ENCODE measurements at regions not wholly inside any gene's neighbourhood (a gene's known extent, or its start where the extent isn't known, plus 50 kb on each side); places are given as distances from the start of the nearest gene placed in this dataset.

GRCh38 chr9:88041447-88041846 is 67.1 kb upstream of the CDK20 start:
- TF ChIP-seq POLR2A (IDR thresholded peaks at IDR 0.05) (no peak), POLR2AphosphoS5 (IDR thresholded peaks at IDR 0.05) (no peak)
- TF ChIP-seq, protein P1, sequence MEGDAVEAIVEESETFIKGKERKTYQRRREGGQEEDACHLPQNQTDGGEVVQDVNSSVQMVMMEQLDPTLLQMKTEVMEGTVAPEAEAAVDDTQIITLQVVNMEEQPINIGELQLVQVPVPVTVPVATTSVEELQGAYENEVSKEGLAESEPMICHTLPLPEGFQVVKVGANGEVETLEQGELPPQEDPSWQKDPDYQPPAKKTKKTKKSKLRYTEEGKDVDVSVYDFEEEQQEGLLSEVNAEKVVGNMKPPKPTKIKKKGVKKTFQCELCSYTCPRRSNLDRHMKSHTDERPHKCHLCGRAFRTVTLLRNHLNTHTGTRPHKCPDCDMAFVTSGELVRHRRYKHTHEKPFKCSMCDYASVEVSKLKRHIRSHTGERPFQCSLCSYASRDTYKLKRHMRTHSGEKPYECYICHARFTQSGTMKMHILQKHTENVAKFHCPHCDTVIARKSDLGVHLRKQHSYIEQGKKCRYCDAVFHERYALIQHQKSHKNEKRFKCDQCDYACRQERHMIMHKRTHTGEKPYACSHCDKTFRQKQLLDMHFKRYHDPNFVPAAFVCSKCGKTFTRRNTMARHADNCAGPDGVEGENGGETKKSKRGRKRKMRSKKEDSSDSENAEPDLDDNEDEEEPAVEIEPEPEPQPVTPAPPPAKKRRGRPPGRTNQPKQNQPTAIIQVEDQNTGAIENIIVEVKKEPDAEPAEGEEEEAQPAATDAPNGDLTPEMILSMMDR (IDR thresholded peaks at IDR 0.05) = peak in 2 of 4 experiments; percentile 20 to 23
- intact Hi-C loops (cut with DNase I) = loop anchor here (10.0 kb wide), 1 partner anchor 357 kb away; no protein-coding TSS in a partner anchor
- Histone ChIP-seq H3K9me3 (no peaks in the 10 kb centered on the region), H3K27me3 (replicated peaks; ENCODE audit: insufficient read depth) (no peaks in the 10 kb centered on the region), H3K27ac (no peak overlapping the region), H3K36me3 (no peaks in the 10 kb centered on the region), H3K4me1 (replicated peaks) (no peaks in the 10 kb centered on the region), H3K4me3 (no peak overlapping the region)
- 88% methylated on average over 1 of the region's 1 CpG for WGBS
- no peak for DNase-seq (ENCODE audit: low spot score)

DNA sequence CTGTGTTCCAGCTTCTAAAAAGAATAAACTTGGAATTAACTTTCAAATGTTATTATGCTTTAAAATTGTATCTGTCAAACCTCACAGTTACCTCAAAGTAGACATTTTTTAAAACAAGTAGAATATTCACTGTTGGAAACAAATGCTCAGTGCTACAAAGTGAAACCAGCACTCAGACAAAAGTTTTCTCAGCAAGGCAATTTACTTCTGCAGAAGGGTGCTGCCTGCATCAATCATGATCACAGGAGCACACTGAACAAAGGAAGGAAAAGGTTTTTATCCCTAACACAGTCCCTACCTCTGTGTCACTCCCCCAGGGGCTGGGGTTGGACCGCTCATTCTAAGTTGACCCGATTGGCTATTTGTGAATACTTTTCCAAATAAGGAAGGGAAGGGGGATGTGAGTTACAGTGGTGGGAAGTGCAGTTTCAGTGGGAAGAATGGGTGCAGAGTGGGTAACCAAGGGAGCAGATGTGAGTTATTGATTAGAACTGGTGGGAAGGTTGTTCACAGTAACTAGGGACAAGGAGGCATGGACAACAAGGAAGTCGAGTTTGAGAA is 63.0 kb upstream of the CDK20 start:
- 91% methylated on average over 3 of the region's 3 CpGs for WGBS
- intact Hi-C loops (cut with DNase I) = no loop called here
- Histone ChIP-seq H3K4me3 (no peak overlapping the region), H3K9me3 (no peaks in the 10 kb centered on the region), H3K36me3 (no peaks in the 10 kb centered on the region), H3K4me1 (replicated peaks) (no peaks in the 10 kb centered on the region), H3K27ac (no peak overlapping the region), H3K27me3 (replicated peaks; ENCODE audit: insufficient read depth) (no peaks in the 10 kb centered on the region)
- no peak for DNase-seq (ENCODE audit: low spot score)
- TF ChIP-seq, protein P1 (IDR thresholded peaks at IDR 0.05) = no peak
- no peak for TF ChIP-seq POLR2AphosphoS5 (IDR thresholded peaks at IDR 0.05)
- TF ChIP-seq POLR2A (IDR thresholded peaks at IDR 0.05) = no peak

DNA sequence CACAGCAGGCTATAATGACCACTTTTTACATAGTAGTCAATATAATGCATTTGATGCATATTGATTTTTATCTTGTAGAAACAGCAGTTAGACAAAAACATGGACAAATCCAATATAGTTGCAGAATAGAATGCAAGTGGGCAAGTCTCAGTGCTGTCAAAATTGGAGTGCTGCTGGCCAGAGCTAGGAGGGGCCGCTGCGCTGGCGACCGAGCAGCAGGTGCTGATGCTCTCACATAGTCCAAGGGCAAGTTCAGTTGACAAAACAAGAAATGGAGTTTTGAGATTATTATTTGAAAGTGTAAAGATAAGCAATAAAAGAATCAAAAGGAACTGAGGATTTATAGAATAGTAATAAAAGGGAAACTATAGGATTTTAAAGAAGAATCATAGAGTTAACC is 60.6 kb upstream of the CDK20 start:
- H3K27ac ChIP-seq = no peak overlapping the region
- intact Hi-C loops (cut with DNase I) = no loop called here
- no peaks in the 10 kb centered on the region for H3K9me3 ChIP-seq
- no peaks in the 10 kb centered on the region for H3K4me1 ChIP-seq (replicated peaks)
- H3K36me3 ChIP-seq = no peaks in the 10 kb centered on the region
- 91% methylated on average over 4 of the region's 4 CpGs for WGBS
- DNase-seq (ENCODE audit: low spot score) = no peak
- TF ChIP-seq, protein P1 (IDR thresholded peaks at IDR 0.05) = no peak
- no peak for TF ChIP-seq POLR2AphosphoS5 (IDR thresholded peaks at IDR 0.05)
- no peak for TF ChIP-seq POLR2A (IDR thresholded peaks at IDR 0.05)
- no peak overlapping the region for H3K4me3 ChIP-seq
- H3K27me3 ChIP-seq (replicated peaks; ENCODE audit: insufficient read depth) = no peaks in the 10 kb centered on the region

GRCh38 chr9:88033359-88033702 is 59.0 kb upstream of the CDK20 start:
- 66% methylated on average over 3 of the region's 3 CpGs for WGBS
- intact Hi-C loops (cut with DNase I) = no loop called here
- H3K9me3 ChIP-seq = no peaks in the 10 kb centered on the region

GRCh38 chr9:88028338-88028737 is 54.0 kb upstream of the CDK20 start:
- Histone ChIP-seq H3K36me3 (no peaks in the 10 kb centered on the region), H3K4me1 (replicated peaks) (no peaks in the 10 kb centered on the region), H3K4me3 (no peak overlapping the region), H3K9me3 (no peaks in the 10 kb centered on the region), H3K27ac (no peak overlapping the region), H3K27me3 (replicated peaks; ENCODE audit: insufficient read depth) (no peaks in the 10 kb centered on the region)
- 91% methylated on average over 2 of the region's 2 CpGs for WGBS
- intact Hi-C loops (cut with DNase I) = no loop called here
- TF ChIP-seq POLR2AphosphoS5 (IDR thresholded peaks at IDR 0.05) (no peak), POLR2A (IDR thresholded peaks at IDR 0.05) (no peak)
- TF ChIP-seq, protein P1 (IDR thresholded peaks at IDR 0.05) = no peak
- DNase-seq (ENCODE audit: low spot score) = no peak

More at GRCh38 chr9:88033359-88033702, 59.0 kb upstream of the CDK20 start:
- Histone ChIP-seq H3K4me3 (no peak overlapping the region), H3K27me3 (replicated peaks; ENCODE audit: insufficient read depth) (no peaks in the 10 kb centered on the region), H3K27ac (no peak overlapping the region), H3K4me1 (replicated peaks) (no peaks in the 10 kb centered on the region), H3K36me3 (no peaks in the 10 kb centered on the region)
- DNase-seq (ENCODE audit: low spot score) = no peak
- no peak for TF ChIP-seq POLR2A (IDR thresholded peaks at IDR 0.05)
- TF ChIP-seq POLR2AphosphoS5 (IDR thresholded peaks at IDR 0.05) = no peak
